MM.1S (cell line): ENCODE measurements at regions not wholly inside any gene's neighbourhood (a gene's known extent, or its start where the extent isn't known, plus 50 kb on each side); places are given as distances from the start of the nearest gene placed in this dataset.
"Not testable (repeated sequence)": the region's sequence is repeated elsewhere in the genome, so short reads cannot be mapped to it uniquely, and the experiment has no call there.

Experiments used
- DNase-seq: peaks from one replicate; pipeline ENCODE4 v3.0.0-alpha.2; 2015
- H2AFZ ChIP-seq: fragments of 300-600 bp; sonication (generic); 2 replicates; pipeline ENCODE4 v1.6.0; 2016; ENCODE audit warnings: antibody characterized with exemption, low read length
- H3F3A ChIP-seq: fragments of 300-600 bp; sonication (generic); 2 replicates; pipeline ENCODE4 v1.6.1; 2016; ENCODE audit warnings: mild to moderate bottlenecking, antibody characterized with exemption, low read length, moderate library complexity, mixed read lengths; ENCODE audit not compliant: insufficient read depth
- H3K27ac ChIP-seq: fragments of 300-600 bp; sonication (generic); 2 replicates; pipeline ENCODE4 v1.5.1; 2016; ENCODE audit warnings: mild to moderate bottlenecking, low read length
- H3K27me3 ChIP-seq: fragments of 300-600 bp; sonication (generic); replicated peaks from 2 replicates; pipeline ENCODE4 v1.6.0; 2016; ENCODE audit warnings: low read length; ENCODE audit not compliant: insufficient read depth
- H3K36me3 ChIP-seq: fragments of 300-600 bp; sonication (generic); replicated peaks from 2 replicates; pipeline ENCODE4 v1.6.1; 2016; ENCODE audit warnings: mild to moderate bottlenecking, low read length, mixed read lengths; ENCODE audit not compliant: insufficient read depth
- H3K4me1 ChIP-seq: fragments of 300-600 bp; sonication (generic); 2 replicates; pipeline ENCODE4 v1.6.1; 2016; ENCODE audit warnings: low read length, mixed read lengths
- H3K4me2 ChIP-seq: fragments of 300-600 bp; sonication (generic); 2 replicates; pipeline ENCODE4 v1.6.0; 2016; ENCODE audit warnings: low read depth, low read length
- H3K4me3 ChIP-seq: fragments of 300-600 bp; sonication (generic); 2 replicates; pipeline ENCODE4 v1.5.1; 2016; ENCODE audit warnings: low read length, mixed read lengths
- H3K79me2 ChIP-seq: fragments of 300-600 bp; sonication (generic); 2 replicates; pipeline ENCODE4 v1.6.1; 2016; ENCODE audit warnings: mixed run types, low read length, mixed read lengths
- H3K9ac ChIP-seq: fragments of 300-600 bp; sonication (generic); 2 replicates; pipeline ENCODE4 v1.6.1; 2016; ENCODE audit warnings: low read length, mixed read lengths
- H3K9me2 ChIP-seq: fragments of 300-600 bp; sonication (generic); replicated peaks from 2 replicates; pipeline ENCODE4 v1.6.1; 2016; ENCODE audit warnings: mild to moderate bottlenecking, low read length, mixed read lengths; ENCODE audit not compliant: insufficient read depth
- H3K9me3 ChIP-seq: fragments of 300-600 bp; sonication (generic); replicated peaks from 2 replicates; pipeline ENCODE4 v1.6.1; 2016; ENCODE audit warnings: mild to moderate bottlenecking, low read length, mixed read lengths; ENCODE audit not compliant: insufficient read depth
- H4K20me1 ChIP-seq: fragments of 300-600 bp; sonication (generic); 2 replicates; pipeline ENCODE4 v1.6.1; 2016; ENCODE audit warnings: mild to moderate bottlenecking, low read length, moderate library complexity, mixed read lengths; ENCODE audit not compliant: insufficient read depth
- EZH2 ChIP-seq: fragments of 300-600 bp; sonication (generic); optimal IDR thresholded peaks from 2 replicates; pipeline ENCODE3; 2017; ENCODE audit warnings: low read depth, mild to moderate bottlenecking, antibody characterized with exemption, low read length, mixed read lengths
- EZH2phosphoT487 ChIP-seq: fragments of 300-600 bp; sonication (generic); IDR thresholded peaks from 2 replicates; pipeline ENCODE4 v1.6.1; 2018; ENCODE audit warnings: antibody characterized with exemption, low read length
- TF ChIP-seq, protein P1 (sequence below): fragments of 300-600 bp; sonication (generic); IDR thresholded peaks from 2 replicates; pipeline ENCODE4 v1.5.1; 2016; ENCODE audit warnings: antibody characterized with exemption, low read length, mixed read lengths

DNA sequence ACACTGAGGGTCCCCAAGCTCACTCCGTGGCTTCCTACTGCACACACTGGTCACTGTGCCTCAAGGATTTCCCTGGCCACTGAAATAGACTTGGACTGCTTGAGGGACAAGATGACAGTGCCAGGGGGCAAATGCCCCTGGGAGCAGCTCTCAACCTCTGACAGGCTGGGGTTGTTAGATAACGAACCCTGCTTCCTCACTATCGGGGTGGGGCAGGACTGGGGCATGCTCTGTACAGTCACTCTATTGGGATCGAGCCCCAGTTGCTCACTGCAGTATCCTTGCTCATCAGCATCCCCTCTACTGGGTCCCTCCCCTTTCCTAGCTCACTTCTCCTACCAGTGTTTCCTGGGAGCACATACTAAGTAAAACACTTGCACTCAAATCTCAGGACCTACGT, 610.8 kb downstream of the NTRK3 start:
- no peak for TF ChIP-seq EZH2phosphoT487
- no peak for TF ChIP-seq EZH2
- TF ChIP-seq, protein P1, sequence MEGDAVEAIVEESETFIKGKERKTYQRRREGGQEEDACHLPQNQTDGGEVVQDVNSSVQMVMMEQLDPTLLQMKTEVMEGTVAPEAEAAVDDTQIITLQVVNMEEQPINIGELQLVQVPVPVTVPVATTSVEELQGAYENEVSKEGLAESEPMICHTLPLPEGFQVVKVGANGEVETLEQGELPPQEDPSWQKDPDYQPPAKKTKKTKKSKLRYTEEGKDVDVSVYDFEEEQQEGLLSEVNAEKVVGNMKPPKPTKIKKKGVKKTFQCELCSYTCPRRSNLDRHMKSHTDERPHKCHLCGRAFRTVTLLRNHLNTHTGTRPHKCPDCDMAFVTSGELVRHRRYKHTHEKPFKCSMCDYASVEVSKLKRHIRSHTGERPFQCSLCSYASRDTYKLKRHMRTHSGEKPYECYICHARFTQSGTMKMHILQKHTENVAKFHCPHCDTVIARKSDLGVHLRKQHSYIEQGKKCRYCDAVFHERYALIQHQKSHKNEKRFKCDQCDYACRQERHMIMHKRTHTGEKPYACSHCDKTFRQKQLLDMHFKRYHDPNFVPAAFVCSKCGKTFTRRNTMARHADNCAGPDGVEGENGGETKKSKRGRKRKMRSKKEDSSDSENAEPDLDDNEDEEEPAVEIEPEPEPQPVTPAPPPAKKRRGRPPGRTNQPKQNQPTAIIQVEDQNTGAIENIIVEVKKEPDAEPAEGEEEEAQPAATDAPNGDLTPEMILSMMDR: no peak
- Histone ChIP-seq H3K79me2 (no peaks in the 10 kb centered on the region), H3K9me3 (no peaks in the 10 kb centered on the region), H3K4me3 (no peak overlapping the region), H4K20me1 (no peaks in the 10 kb centered on the region), H3K36me3 (no peaks in the 10 kb centered on the region), H3K9ac (no peak overlapping the region), H3K4me2 (no peak overlapping the region), H3K27me3 (no peaks in the 10 kb centered on the region), H3K4me1 (no peaks in the 10 kb centered on the region), H3K27ac (no peak overlapping the region), H2AFZ (no peak overlapping the region), H3K9me2 (no peaks in the 10 kb centered on the region), H3F3A (no peaks in the 10 kb centered on the region)
- DNase-seq: no peak

DNA sequence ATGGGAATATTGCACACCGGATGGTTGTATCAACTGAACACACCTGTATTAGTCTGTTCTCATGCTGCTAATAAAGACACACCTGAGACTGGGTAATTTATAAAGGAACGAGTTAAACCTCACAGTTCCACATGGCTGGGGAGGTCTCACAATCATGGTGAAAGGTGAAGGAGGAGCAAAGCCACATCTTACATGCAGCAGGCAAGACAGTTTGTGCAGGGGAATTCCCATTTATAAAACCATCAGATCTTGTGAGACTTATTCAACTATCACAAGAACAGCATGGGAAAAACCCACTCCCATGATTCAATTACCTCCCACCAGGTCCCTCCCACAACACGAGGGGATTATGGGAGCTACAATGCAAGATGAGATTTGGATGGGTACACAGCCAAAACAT, 613.5 kb downstream of the NTRK3 start:
- H3K79me2 ChIP-seq, H3K36me3 ChIP-seq, DNase-seq, H3F3A ChIP-seq, H3K9me2 ChIP-seq, H3K9me3 ChIP-seq, H3K9ac ChIP-seq, H4K20me1 ChIP-seq, H3K27ac ChIP-seq, H3K27me3 ChIP-seq, H2AFZ ChIP-seq, H3K4me1 ChIP-seq, H3K4me3 ChIP-seq, H3K4me2 ChIP-seq: not testable (repeated sequence)

DNA sequence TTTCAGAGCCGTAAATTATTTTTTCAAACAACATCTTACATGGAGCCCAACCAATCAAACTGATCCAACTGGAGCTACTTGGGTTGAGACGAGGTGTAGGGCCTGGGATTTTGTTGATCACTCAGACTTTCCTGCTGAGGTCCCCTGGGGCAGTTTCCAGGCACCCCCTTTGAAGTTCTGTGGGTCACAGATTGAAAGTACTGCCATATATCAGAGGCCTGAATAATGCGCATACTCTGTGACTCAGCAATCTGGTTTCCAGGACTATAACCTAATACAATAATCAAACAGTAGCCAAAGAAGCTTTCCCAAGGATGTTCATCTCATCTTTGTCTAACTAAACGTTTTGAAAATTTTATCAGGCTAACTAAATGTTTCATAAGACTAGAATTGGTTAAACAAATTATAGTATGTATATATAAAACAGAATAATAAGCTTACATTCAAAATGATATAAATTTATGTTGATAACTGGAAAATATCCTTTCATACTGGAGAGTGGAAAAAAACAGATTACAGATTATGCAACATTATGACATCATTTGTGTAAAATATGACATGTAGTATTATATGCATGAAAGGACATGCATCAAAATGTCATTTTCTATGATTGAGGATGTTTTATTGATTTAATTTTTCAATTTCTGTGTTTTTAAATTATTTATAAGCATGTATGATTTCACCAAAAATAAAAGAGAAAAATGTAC, 617.1 kb downstream of the NTRK3 start:
- Histone ChIP-seq H3K4me3 (no peak overlapping the region), H3K9me2 (no peaks in the 10 kb centered on the region), H3K79me2 (no peaks in the 10 kb centered on the region), H3K36me3 (no peaks in the 10 kb centered on the region), H3K9ac (no peak overlapping the region), H3F3A (no peaks in the 10 kb centered on the region), H3K27me3 (no peaks in the 10 kb centered on the region), H2AFZ (no peak overlapping the region), H3K9me3 (no peaks in the 10 kb centered on the region), H3K27ac (no peak overlapping the region), H3K4me1 (no peaks in the 10 kb centered on the region), H3K4me2 (no peak overlapping the region), H4K20me1 (no peaks in the 10 kb centered on the region)
- no peak for DNase-seq
- no peak for TF ChIP-seq EZH2
- no peak for TF ChIP-seq EZH2phosphoT487
- TF ChIP-seq, protein P1: no peak

DNA sequence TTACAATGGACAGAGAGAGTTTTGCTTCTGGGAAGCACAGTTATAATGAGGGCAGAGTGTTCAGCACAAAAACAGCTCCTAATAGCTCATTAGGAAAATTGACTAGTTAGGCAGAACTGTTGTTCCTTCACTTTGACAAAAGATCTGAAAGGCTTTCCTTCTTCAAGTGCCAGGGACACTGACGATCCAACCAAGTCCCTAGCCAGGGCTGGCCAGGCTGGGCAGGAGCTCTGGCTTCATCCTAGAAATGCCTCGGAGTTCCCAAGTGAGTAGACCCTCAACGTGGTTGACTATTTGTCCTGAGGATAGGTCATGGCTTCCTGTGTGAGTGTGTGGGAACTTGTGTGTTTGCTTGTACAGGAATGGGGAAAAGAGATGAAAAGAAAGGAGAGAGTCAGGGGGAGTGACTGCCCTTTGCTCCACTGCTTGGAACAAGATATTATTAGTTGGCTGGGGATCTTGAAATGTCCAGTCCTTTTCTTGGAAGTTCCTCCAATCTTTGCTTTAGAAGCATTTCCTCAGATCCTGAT, 617.9 kb downstream of the NTRK3 start:
- H3K9me2 ChIP-seq: no peaks in the 10 kb centered on the region
- no peak overlapping the region for H2AFZ ChIP-seq
- H3K36me3 ChIP-seq: no peaks in the 10 kb centered on the region
- H3K27ac ChIP-seq: no peak overlapping the region
- H3K9me3 ChIP-seq: no peaks in the 10 kb centered on the region
- no peak overlapping the region for H3K4me2 ChIP-seq
- TF ChIP-seq EZH2: no peak
- TF ChIP-seq, protein P1: no peak
- no peak for TF ChIP-seq EZH2phosphoT487
- no peaks in the 10 kb centered on the region for H3K4me1 ChIP-seq
- no peaks in the 10 kb centered on the region for H3F3A ChIP-seq
- no peaks in the 10 kb centered on the region for H3K79me2 ChIP-seq
- H4K20me1 ChIP-seq: no peaks in the 10 kb centered on the region
- H3K4me3 ChIP-seq: no peak overlapping the region
- no peak for DNase-seq
- H3K27me3 ChIP-seq: no peaks in the 10 kb centered on the region
- H3K9ac ChIP-seq: no peak overlapping the region
